ENCODE measurements at regions not wholly inside any gene's neighbourhood (a gene's known extent, or its start where the extent isn't known, plus 50 kb on each side); places are given as distances from the start of the nearest gene placed in this dataset.

GRCh38 chr14:86662334-86662733 is 1132.4 kb downstream of the FLRT2 start:
- no peak for DNase-seq (ENCODE audit: low spot score in 2 of 2)
- Histone ChIP-seq H3K9me3 (no peaks in the 10 kb centered on the region), H3K27me3 (no peaks in the 10 kb centered on the region), H3K4me1 (no peaks in the 10 kb centered on the region), H3K27ac (no peak overlapping the region), H3K4me3 (no peak overlapping the region), H3K36me3 (no peaks in the 10 kb centered on the region)
- intact Hi-C loops (cut with DNase I; ENCODE audit: low total_unique reads), result no loop called here
- TF ChIP-seq POLR2A (IDR thresholded peaks at IDR 0.05) (no peak), POLR2AphosphoS5 (IDR thresholded peaks at IDR 0.05) (no peak), CTCF (IDR thresholded peaks at IDR 0.05) (no peak)

- TF ChIP-seq POLR2A (IDR thresholded peaks at IDR 0.05) (no peak), POLR2AphosphoS5 (IDR thresholded peaks at IDR 0.05) (no peak), CTCF (IDR thresholded peaks at IDR 0.05) (no peak)
- no peaks in the 10 kb centered on the region for H3K27me3 ChIP-seq
- H3K4me1 ChIP-seq, result no peaks in the 10 kb centered on the region
- H3K36me3 ChIP-seq, result no peaks in the 10 kb centered on the region
- DNase-seq (ENCODE audit: low spot score in 2 of 2), result no peak
- intact Hi-C loops (cut with DNase I; ENCODE audit: low total_unique reads), result no loop called here
- no peak overlapping the region for H3K27ac ChIP-seq
- H3K4me3 ChIP-seq, result no peak overlapping the region
- H3K9me3 ChIP-seq, result no peaks in the 10 kb centered on the region
These were observed 1124.7 kb downstream of the FLRT2 start for GRCh38 chr14:86654558-86655184.

- no peak overlapping the region for H3K27ac ChIP-seq
- no peaks in the 10 kb centered on the region for H3K4me1 ChIP-seq
- peaks cover 0 to 4% of the 10 kb centered on the region in 2 donors for H3K9me3 ChIP-seq
- intact Hi-C loops (cut with DNase I; ENCODE audit: low total_unique reads), result no loop called here
- no peaks in the 10 kb centered on the region for H3K36me3 ChIP-seq
- H3K4me3 ChIP-seq, result no peak overlapping the region
- TF ChIP-seq CTCF (IDR thresholded peaks at IDR 0.05), result no peak
- no peak for TF ChIP-seq POLR2A (IDR thresholded peaks at IDR 0.05)
- TF ChIP-seq POLR2AphosphoS5 (IDR thresholded peaks at IDR 0.05), result no peak
- no peak for DNase-seq (ENCODE audit: low spot score in 2 of 2)
- no peaks in the 10 kb centered on the region for H3K27me3 ChIP-seq
These were observed 1122.6 kb downstream of the FLRT2 start for GRCh38 chr14:86652526-86652925.

- TF ChIP-seq POLR2A (IDR thresholded peaks at IDR 0.05) (no peak), CTCF (IDR thresholded peaks at IDR 0.05) (no peak), POLR2AphosphoS5 (IDR thresholded peaks at IDR 0.05) (no peak)
- H3K9me3 ChIP-seq, result peaks cover 0 to 5% of the 10 kb centered on the region in 2 donors
- H3K27ac ChIP-seq, result no peak overlapping the region
- DNase-seq (ENCODE audit: low spot score in 2 of 2), result no peak
- H3K4me1 ChIP-seq, result no peaks in the 10 kb centered on the region
- H3K36me3 ChIP-seq, result no peaks in the 10 kb centered on the region
- H3K27me3 ChIP-seq, result no peaks in the 10 kb centered on the region
- H3K4me3 ChIP-seq, result no peak overlapping the region
- intact Hi-C loops (cut with DNase I; ENCODE audit: low total_unique reads), result no loop called here
These were observed 1117.0 kb downstream of the FLRT2 start for GRCh38 chr14:86646696-86647690.

- no peak overlapping the region for H3K27ac ChIP-seq
- TF ChIP-seq CTCF (IDR thresholded peaks at IDR 0.05) (no peak), POLR2AphosphoS5 (IDR thresholded peaks at IDR 0.05) (no peak), POLR2A (IDR thresholded peaks at IDR 0.05) (no peak)
- peaks cover 0 to 5% of the 10 kb centered on the region in 2 donors for H3K9me3 ChIP-seq
- no peak for DNase-seq (ENCODE audit: low spot score in 2 of 2)
- H3K4me1 ChIP-seq, result no peaks in the 10 kb centered on the region
- no peaks in the 10 kb centered on the region for H3K36me3 ChIP-seq
- H3K4me3 ChIP-seq, result no peak overlapping the region
- intact Hi-C loops (cut with DNase I; ENCODE audit: low total_unique reads), result no loop called here
- no peaks in the 10 kb centered on the region for H3K27me3 ChIP-seq
These were observed 1116.2 kb downstream of the FLRT2 start for GRCh38 chr14:86646125-86646524.

All from breast epithelium (tissue), 4 donors.